H1 (cell line): ENCODE measurements at regions not wholly inside any gene's neighbourhood (a gene's known extent, or its start where the extent isn't known, plus 50 kb on each side); places are given as distances from the start of the nearest gene placed in this dataset.

Source experiments
- CTCF ChIA-PET: fragments of 300-600 bp; sonication (Branson Sonifier 250); formaldehyde crosslinking; loops from one replicate; lab custom pipeline; 2021; ENCODE audit not compliant: partially characterized antibody; lab: Charles Lee
- POLR2A ChIA-PET: fragments of 300-600 bp; sonication (Branson Sonifier 250); formaldehyde crosslinking; loops from one replicate; lab custom pipeline; 2021; ENCODE audit warnings: inconsistent platforms; ENCODE audit not compliant: partially characterized antibody; lab: Charles Lee
- DNase-seq, 2 experiments: peaks; one replicate each; pipeline versions ENCODE4 v3.0.0 to v3.0.0-alpha.2; 2010 to 2022; ENCODE audit warnings: low spot score in 2 of 2, low read depth in 1 of 2, mixed read lengths in 1 of 2
- FAIRE-seq: peaks from 2 replicates; lab custom pipeline; 2011; peaks lifted over from hg19 to GRCh38; lab: Jason Lieb, UNC
- H2AFZ ChIP-seq: 2 replicates; pipeline ENCODE4 v1.8.1; 2012; ENCODE audit warnings: low read length, inconsistent platforms
- H2AK5ac ChIP-seq: 2 replicates; pipeline ENCODE4 v1.6.1; 2013; ENCODE audit warnings: low read depth, low read length
- H2BK120ac ChIP-seq: replicated peaks from 2 replicates; pipeline ENCODE3; 2013; ENCODE audit warnings: low read depth, low read length, inconsistent platforms
- H2BK12ac ChIP-seq: 2 replicates; pipeline ENCODE4 v1.6.1; 2013; ENCODE audit warnings: low read depth, low read length
- H2BK15ac ChIP-seq: 2 replicates; pipeline ENCODE4 v1.6.1; 2013; ENCODE audit warnings: low read length
- H2BK20ac ChIP-seq: 2 replicates; pipeline ENCODE4 v1.6.1; 2013; ENCODE audit warnings: low read length
- H2BK5ac ChIP-seq: 2 replicates; pipeline ENCODE4 v1.6.1; 2013; ENCODE audit warnings: low read depth, low read length
- H3K14ac ChIP-seq: 2 replicates; pipeline ENCODE4 v1.6.1; 2013; ENCODE audit warnings: inconsistent platforms; ENCODE audit not compliant: insufficient read length
- H3K18ac ChIP-seq: 2 replicates; pipeline ENCODE4 v1.6.1; 2013; ENCODE audit warnings: low read length; ENCODE audit errors: extremely low read depth
- H3K23ac ChIP-seq: 2 replicates; pipeline ENCODE4 v1.6.1; 2013; ENCODE audit warnings: inconsistent platforms; ENCODE audit not compliant: insufficient read length
- H3K23me2 ChIP-seq: 2 replicates; pipeline ENCODE4 v1.6.1; 2013; ENCODE audit warnings: low read depth, low read length
- H3K27ac ChIP-seq: 2 replicates; pipeline ENCODE4 v1.6.1; 2011; ENCODE audit warnings: low read depth, low read length, inconsistent platforms
- H3K27me3 ChIP-seq, 4 experiments: replicated peaks in 1 of 4; 1 replicate in 1 of 4; 2 replicates in 3 of 4; pipeline versions ENCODE4 v1.6.1 to v1.8.1; 2011 to 2013; ENCODE audit warnings: low read length in 3 of 4, mild to moderate bottlenecking in 3 of 4, inconsistent platforms in 2 of 4, mixed read lengths in 2 of 4, moderate library complexity in 1 of 4; ENCODE audit not compliant: control insufficient read depth in 3 of 4, insufficient read depth in 3 of 4; ENCODE audit errors: extremely low read depth in 1 of 4
- H3K36me3 ChIP-seq, 4 experiments: 2 replicates each; pipeline versions ENCODE4 v1.6.1 to v1.8.1; 2011 to 2013; ENCODE audit warnings: mild to moderate bottlenecking in 4 of 4, low read length in 3 of 4, moderate library complexity in 2 of 4, control low read depth in 1 of 4, inconsistent platforms in 1 of 4; ENCODE audit not compliant: insufficient read depth in 4 of 4, control insufficient read depth in 2 of 4
- H3K4ac ChIP-seq: replicated peaks from 2 replicates; pipeline ENCODE3; 2013; ENCODE audit warnings: low read length, low read depth, mixed read lengths, inconsistent platforms; ENCODE audit not compliant: insufficient read length
- H3K4me1 ChIP-seq, 4 experiments: replicated peaks in 1 of 4; 1 replicate in 1 of 4; 2 replicates in 3 of 4; pipeline versions ENCODE4 v1.6.1 to v1.8.1; 2011 to 2013; ENCODE audit warnings: low read length in 3 of 4, inconsistent platforms in 2 of 4, mixed read lengths in 1 of 4; ENCODE audit not compliant: insufficient read depth in 4 of 4, control insufficient read depth in 3 of 4
- H3K4me2 ChIP-seq, 2 experiments: 2 replicates each; pipeline versions ENCODE4 v1.6.1 to v1.8.1; 2011 to 2013; ENCODE audit warnings: low read depth in 2 of 2, low read length in 2 of 2, control low read depth in 1 of 2, inconsistent platforms in 1 of 2, mild to moderate bottlenecking in 1 of 2; ENCODE audit not compliant: insufficient read depth in 1 of 2
- H3K4me3 ChIP-seq, 4 experiments: fragments of 200-600, 300-600 bp in 1 of 4; sonication (generic), shearing (Covaris generic), sonication (Bioruptor Twin) in 1 of 4; 2 replicates each; pipeline versions ENCODE4 v1.5.1 to v1.8.1; 2011 to 2016; ENCODE audit warnings: low read length in 4 of 4, low read depth in 3 of 4, control low read depth in 2 of 4, inconsistent platforms in 2 of 4, mild to moderate bottlenecking in 2 of 4, mixed read lengths in 1 of 4, moderate library complexity in 1 of 4; ENCODE audit not compliant: insufficient read depth in 2 of 4; ENCODE audit errors: extremely low read depth in 1 of 4
- H3K56ac ChIP-seq: replicated peaks from 2 replicates; pipeline ENCODE3; 2013; ENCODE audit warnings: low read depth, mild to moderate bottlenecking, mixed read lengths, low read length, inconsistent platforms; ENCODE audit not compliant: insufficient read length
- H3K79me1 ChIP-seq: 2 replicates; pipeline ENCODE4 v1.6.1; 2013; ENCODE audit warnings: low read depth, low read length, control low read depth
- H3K79me2 ChIP-seq, 2 experiments: 2 replicates each; pipeline versions ENCODE4 v1.6.1 to v1.8.1; 2012 to 2013; ENCODE audit warnings: low read length in 2 of 2, mild to moderate bottlenecking in 2 of 2, inconsistent platforms in 1 of 2; ENCODE audit not compliant: insufficient read depth in 2 of 2, control insufficient read depth in 1 of 2
- H3K9ac ChIP-seq, 4 experiments: replicated peaks in 1 of 4; 1 replicate in 1 of 4; 2 replicates in 3 of 4; pipeline versions ENCODE4 v1.6.1 to v1.8.1; 2011 to 2013; ENCODE audit warnings: low read depth in 3 of 4, low read length in 3 of 4, control low read depth in 2 of 4, mild to moderate bottlenecking in 2 of 4, moderate library complexity in 2 of 4, inconsistent platforms in 1 of 4; ENCODE audit errors: extremely low read depth in 1 of 4
- H3K9me3 ChIP-seq, 2 experiments: 2 replicates each; pipeline versions ENCODE4 v1.6.1 to v1.8.1; 2012 to 2013; ENCODE audit warnings: mild to moderate bottlenecking in 2 of 2, moderate library complexity in 2 of 2, control low read depth in 1 of 2, inconsistent platforms in 1 of 2, low read depth in 1 of 2, low read length in 1 of 2, mixed read lengths in 1 of 2; ENCODE audit not compliant: insufficient read depth in 2 of 2
- H4K20me1 ChIP-seq, 2 experiments: replicated peaks in 1 of 2; 2 replicates each; pipeline versions ENCODE3 to v1.8.1; 2011 to 2013; ENCODE audit warnings: inconsistent platforms in 2 of 2, low read length in 2 of 2, mild to moderate bottlenecking in 1 of 2; ENCODE audit not compliant: insufficient read depth in 2 of 2, control insufficient read depth in 1 of 2
- H4K5ac ChIP-seq: 2 replicates; pipeline ENCODE4 v1.6.1; 2013; ENCODE audit warnings: low read length, low read depth, mixed read lengths, inconsistent platforms; ENCODE audit not compliant: insufficient read length
- H4K8ac ChIP-seq: 2 replicates; pipeline ENCODE4 v1.8.0; 2013; ENCODE audit warnings: mild to moderate bottlenecking, moderate library complexity, low read length, inconsistent platforms; ENCODE audit not compliant: insufficient read depth; ENCODE audit errors: extremely low read depth
- H4K91ac ChIP-seq: replicated peaks from 2 replicates; pipeline ENCODE3; 2013; ENCODE audit warnings: low read length, mixed read lengths, inconsistent platforms; ENCODE audit not compliant: insufficient read length
- BACH1 ChIP-seq: IDR thresholded peaks from 2 replicates; pipeline ENCODE4 v1.6.1; 2012; ENCODE audit warnings: low read length, improper control_type of control experiment
- BRCA1 ChIP-seq: IDR thresholded peaks from 2 replicates; pipeline ENCODE4 v1.6.1; 2012; ENCODE audit warnings: low read depth, low read length, improper control_type of control experiment
- CBX8 ChIP-seq: fragments of 300-800, 300-1000 bp; sonication (generic); IDR thresholded peaks from 2 replicates; pipeline ENCODE4 v1.7.1; 2016; ENCODE audit warnings: low read depth, low read length, borderline replicate concordance
- HDAC6 ChIP-seq: IDR thresholded peaks from one replicate; pipeline ENCODE4 v1.7.1; 2012; ENCODE audit warnings: low read depth, mild to moderate bottlenecking, inconsistent platforms, low read length, moderate library complexity
- KDM5A ChIP-seq: fragments of 200-600 bp; IDR thresholded peaks from 2 replicates; pipeline ENCODE4 v1.7.1; 2012; ENCODE audit warnings: mild to moderate bottlenecking, low read length, inconsistent platforms, mixed read lengths
- MAFK ChIP-seq: IDR thresholded peaks from 2 replicates; pipeline ENCODE4 v1.6.1; 2012; ENCODE audit warnings: low read depth, mild to moderate bottlenecking, improper control_type of control experiment, low read length
- NRF1 ChIP-seq: IDR thresholded peaks from 2 replicates; pipeline ENCODE4 v1.6.1; 2011; ENCODE audit warnings: mild to moderate bottlenecking, low read depth, low read length, improper control_type of control experiment
- RAD21 ChIP-seq, 2 experiments: IDR thresholded peaks in 1 of 2; conservative IDR thresholded peaks in 1 of 2; 2 replicates each; pipeline ENCODE4 v1.6.1; 2011; ENCODE audit warnings: low read depth in 2 of 2, low read length in 2 of 2, improper control_type of control experiment in 1 of 2, inconsistent platforms in 1 of 2, mild to moderate bottlenecking in 1 of 2, moderate library complexity in 1 of 2
- SAP30 ChIP-seq: fragments of 300-600 bp; sonication (generic); IDR thresholded peaks from 2 replicates; pipeline ENCODE4 v1.7.1; 2012; ENCODE audit warnings: low read length, moderate library complexity, mild to moderate bottlenecking, inconsistent platforms; ENCODE audit not compliant: insufficient read depth, insufficient replicate concordance
- SIN3A ChIP-seq, 2 experiments: IDR thresholded peaks in 1 of 2; conservative IDR thresholded peaks in 1 of 2; 2 replicates each; pipeline ENCODE4 v1.6.1; 2011 to 2012; ENCODE audit warnings: low read length in 2 of 2, improper control_type of control experiment in 1 of 2, low read depth in 1 of 2, mild to moderate bottlenecking in 1 of 2
- SIRT6 ChIP-seq: IDR thresholded peaks from one replicate; pipeline ENCODE4 v1.7.1; 2012; ENCODE audit warnings: low read length, inconsistent platforms
- SP2 ChIP-seq: IDR thresholded peaks from 2 replicates; pipeline ENCODE4 v1.6.1; 2012; ENCODE audit warnings: mild to moderate bottlenecking, low read length, inconsistent platforms
- SUZ12 ChIP-seq: fragments of 200-600 bp; sonication (generic); IDR thresholded peaks from 2 replicates; pipeline ENCODE4 v1.6.1; 2012; ENCODE audit warnings: mild to moderate bottlenecking, inconsistent platforms, low read length, moderate library complexity, mixed read lengths
- TAF7 ChIP-seq: optimal IDR thresholded peaks from 2 replicates; pipeline ENCODE3; 2011; ENCODE audit warnings: low read depth, mild to moderate bottlenecking, inconsistent platforms, low read length, moderate library complexity, borderline replicate concordance
- TBP ChIP-seq: IDR thresholded peaks from 2 replicates; pipeline ENCODE4 v1.6.1; 2011; ENCODE audit warnings: low read depth, low read length, improper control_type of control experiment
- WGBS, 2 experiments: shearing (Covaris generic) in 1 of 2; methylation state at CpG; one replicate each; pipeline versions ENCODE4 v1.1.6 to v1.1.7; 2013 to 2015; ENCODE audit warnings: low lambda C conversion rate in 2 of 2, mixed read lengths in 2 of 2, inconsistent platforms in 1 of 2, low coverage in 1 of 2, missing lambda C conversion rate in 1 of 2; ENCODE audit not compliant: insufficient replicate concordance in 2 of 2, insufficient coverage in 1 of 2, insufficient read length in 1 of 2; ENCODE audit errors: extremely low coverage in 1 of 2, missing lambda C conversion rate in 1 of 2; 5-methylcytosine and 5-hydroxymethylcytosine counted together

DNA sequence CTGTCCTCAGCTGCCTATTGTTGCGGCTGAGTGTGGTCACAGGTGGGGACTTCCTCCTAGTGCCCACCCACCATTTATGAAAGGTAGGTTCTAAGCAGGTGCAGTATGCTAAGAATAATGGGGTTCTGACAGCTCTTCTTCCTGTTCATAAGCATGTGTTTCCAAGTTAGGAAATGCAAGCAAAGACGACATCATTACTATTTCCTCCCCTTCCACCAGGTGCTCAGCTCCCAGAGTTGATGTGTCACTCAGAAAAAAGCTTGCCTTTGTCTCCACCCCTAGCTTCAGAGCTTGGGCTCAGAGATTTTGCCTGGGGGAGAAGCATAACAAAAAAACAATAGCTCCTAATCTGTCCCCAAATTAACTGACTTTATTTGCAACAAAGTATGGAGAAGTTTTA is 1076.7 kb downstream of the NR2F1-AS1 start:
- H3K23me2 ChIP-seq: no peaks in the 10 kb centered on the region
- no peak overlapping the region for H2AK5ac ChIP-seq
- FAIRE-seq: no peak
- H4K8ac ChIP-seq: no peak overlapping the region
- no peak overlapping the region for H3K4me2 ChIP-seq
- no peak overlapping the region for H2BK120ac ChIP-seq
- no peak overlapping the region for H2BK5ac ChIP-seq
- CTCF ChIA-PET: interaction anchor here (0.6 to 2.2 kb wide), 5 partner anchors 12 to 1182 kb away, joined by 3 to 13 read pairs (median 5); no protein-coding TSS in a partner anchor
- no peak overlapping the region for H3K23ac ChIP-seq
- no peak overlapping the region; the same call in 1 of the 2 replicates for H2AFZ ChIP-seq
- no peaks in the 10 kb centered on the region for H3K79me2 ChIP-seq
- no peak overlapping the region for H3K9ac ChIP-seq
- H3K27ac ChIP-seq: no peak overlapping the region
- no peak overlapping the region for H4K5ac ChIP-seq
- 93% methylated on average over 2 of the region's 2 CpGs; no CpG with 5 or more reads in 1 of the 2 experiments for WGBS, 2 experiments
- no peak overlapping the region for H4K91ac ChIP-seq
- H2BK12ac ChIP-seq: no peak overlapping the region
- H4K20me1 ChIP-seq: no peaks in the 10 kb centered on the region
- H2BK15ac ChIP-seq: no peak overlapping the region
- POLR2A ChIA-PET: no interaction called here
- H3K4me1 ChIP-seq: no peaks in the 10 kb centered on the region
- H3K4ac ChIP-seq: no peak overlapping the region
- no peak overlapping the region for H2BK20ac ChIP-seq
- H3K9me3 ChIP-seq: peaks cover 6 to 15% of the 10 kb centered on the region in 2 experiments; a peak in 3 of 4 replicates
- peaks cover 0 to 3% (median under 1%) of the 10 kb centered on the region in 4 experiments; a peak in 1 of 8 replicates for H3K36me3 ChIP-seq
- no peak for DNase-seq
- no peak overlapping the region for H3K18ac ChIP-seq
- no peak overlapping the region for H3K14ac ChIP-seq
- no peak overlapping the region for H3K4me3 ChIP-seq
- no peaks in the 10 kb centered on the region for H3K79me1 ChIP-seq
- H3K27me3 ChIP-seq: no peaks in the 10 kb centered on the region
- no peak overlapping the region for H3K56ac ChIP-seq
- no peak for TF ChIP-seq NRF1
- TF ChIP-seq SP2: no peak
- no peak for TF ChIP-seq TAF7
- TF ChIP-seq RAD21 (IDR thresholded peaks at IDR 0.05 in 1 of 2, conservative IDR thresholded peaks at IDR 0.05 in 1 of 2; ENCODE audit: low read depth in 2 of 2, low read length in 2 of 2): no peak
- TF ChIP-seq SAP30: no peak
- no peak for TF ChIP-seq HDAC6
- TF ChIP-seq KDM5A: no peak
- TF ChIP-seq SIN3A (conservative IDR thresholded peaks at IDR 0.05 in 1 of 2, IDR thresholded peaks at IDR 0.05 in 1 of 2; ENCODE audit: low read depth in 1 of 2, low read length in 2 of 2): no peak
- TF ChIP-seq SUZ12: no peak
- TF ChIP-seq BACH1: no peak
- no peak for TF ChIP-seq BRCA1
- TF ChIP-seq SIRT6: no peak
- no peak for TF ChIP-seq TBP
- TF ChIP-seq CBX8: no peak
- TF ChIP-seq MAFK: no peak
